GM10266 (cell line): ENCODE measurements at regions not wholly inside any gene's neighbourhood (a gene's known extent, or its start where the extent isn't known, plus 50 kb on each side); places are given as distances from the start of the nearest gene placed in this dataset.

ENCODE experiments used
- DNase-seq: peaks from one replicate; pipeline ENCODE4 v3.0.0; 2012; ENCODE audit errors: extremely low spot score
- CTCF ChIP-seq: IDR thresholded peaks from 2 replicates; pipeline ENCODE4 v1.5.1; 2012; ENCODE audit warnings: mild to moderate bottlenecking, low read depth; ENCODE audit not compliant: control insufficient read depth, insufficient read depth; ENCODE audit errors: missing control alignments

GRCh38 chr2:193608451-193608850 lies 1413.7 kb upstream of the TMEFF2 start:
- TF ChIP-seq CTCF, result no peak

GRCh38 chr2:193590831-193591230 lies 1396.1 kb upstream of the TMEFF2 start:
- no peak for TF ChIP-seq CTCF
- DNase-seq, result no peak

More at GRCh38 chr2:193608451-193608850, 1413.7 kb upstream of the TMEFF2 start:
- no peak for DNase-seq

GRCh38 chr2:193584522-193584938 lies 1389.8 kb upstream of the TMEFF2 start:
- peak; percentile 19 for DNase-seq
- TF ChIP-seq CTCF, result peak; percentile 68

DNA sequence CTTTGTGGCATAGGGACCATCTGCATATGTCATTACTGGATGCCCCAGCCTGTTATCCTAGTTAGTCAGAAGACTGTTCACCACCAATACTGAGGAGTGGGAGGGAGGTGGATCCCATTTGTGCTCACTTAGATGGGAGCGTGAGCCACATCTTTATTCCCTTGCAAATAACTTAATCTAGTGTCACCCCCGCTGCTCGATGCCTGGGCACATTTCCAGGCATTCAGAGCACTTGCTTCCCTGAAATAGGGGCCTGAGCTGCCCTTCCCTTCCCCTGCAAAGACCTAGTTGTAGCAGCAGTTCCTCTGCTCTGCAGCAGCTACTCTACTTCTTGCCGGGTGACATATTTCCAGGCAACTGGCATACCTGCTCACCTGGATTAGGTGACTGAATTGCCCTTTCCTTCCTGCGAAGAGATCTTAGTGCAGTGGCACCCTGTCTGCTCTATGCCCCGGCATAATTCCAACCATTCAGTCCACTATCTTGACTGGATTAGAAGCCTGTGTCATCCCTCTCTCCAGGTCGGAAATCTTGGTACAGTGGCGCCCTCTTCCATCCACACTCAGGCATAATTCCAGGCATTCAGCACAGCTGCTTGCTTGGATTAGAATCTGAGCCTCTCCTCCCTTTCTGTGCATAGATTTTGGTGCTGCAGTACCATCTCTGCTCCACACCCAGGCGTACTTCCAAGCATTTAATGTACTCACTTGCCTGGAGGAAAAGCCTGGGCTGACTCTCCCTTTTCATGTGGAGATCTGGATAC lies 1389.1 kb upstream of the TMEFF2 start:
- TF ChIP-seq CTCF, result peak; percentile 25
- no peak for DNase-seq

GRCh38 chr2:193581807-193582206 lies 1387.1 kb upstream of the TMEFF2 start:
- no peak for DNase-seq
- TF ChIP-seq CTCF, result no peak

- no peak for TF ChIP-seq CTCF
- DNase-seq, result no peak
Observed at GRCh38 chr2:193580176-193580950, 1385.6 kb upstream of the TMEFF2 start.

DNA sequence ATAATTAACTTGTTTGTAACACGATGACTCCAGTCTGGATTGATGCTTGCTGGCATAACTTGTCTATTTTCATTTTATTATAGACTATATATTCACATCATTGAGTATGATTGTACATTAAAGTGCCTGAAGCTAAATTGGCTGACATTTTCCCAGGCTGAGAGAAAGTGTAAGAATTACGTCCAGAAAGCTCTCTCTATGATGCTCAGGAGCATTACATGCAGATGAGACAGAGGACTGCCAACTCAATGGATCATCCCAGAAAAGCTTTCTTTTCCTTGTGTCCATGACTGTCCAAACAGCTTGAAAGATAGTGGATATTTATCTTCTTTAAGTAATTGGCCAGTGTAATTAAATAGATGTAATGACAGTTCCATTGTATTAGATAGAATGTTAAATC lies 1372.2 kb upstream of the TMEFF2 start:
- no peak for TF ChIP-seq CTCF
- DNase-seq, result no peak
